Fibroblast of lung (primary cell): ENCODE measurements at regions not wholly inside any gene's neighbourhood (a gene's known extent, or its start where the extent isn't known, plus 50 kb on each side); places are given as distances from the start of the nearest gene placed in this dataset.

Experiments used
- DNase-seq, 2 donors: peaks; one replicate each; pipeline versions ENCODE4 v3.0.0 to v3.0.0-alpha.2; 2010; ENCODE audit warnings: low read depth in 2 of 2
- H2AFZ ChIP-seq: 2 replicates; pipeline ENCODE4 v1.5.1; 2012; ENCODE audit warnings: low read length, control low read depth, inconsistent platforms
- H3K27ac ChIP-seq: 2 replicates; pipeline ENCODE4 v1.5.1; 2011; ENCODE audit warnings: low read length, control low read depth; ENCODE audit not compliant: insufficient read depth
- H3K27me3 ChIP-seq: 2 replicates; pipeline ENCODE4 v1.5.1; 2011; ENCODE audit warnings: mild to moderate bottlenecking, low read length; ENCODE audit not compliant: control insufficient read depth, insufficient read depth
- H3K36me3 ChIP-seq: 2 replicates; pipeline ENCODE4 v1.5.1; 2011; ENCODE audit warnings: low read length; ENCODE audit not compliant: control insufficient read depth, insufficient read depth
- H3K4me1 ChIP-seq: 2 replicates; pipeline ENCODE4 v1.5.1; 2011; ENCODE audit warnings: low read length; ENCODE audit not compliant: control insufficient read depth, insufficient read depth; ENCODE audit errors: extremely low read depth
- H3K4me2 ChIP-seq: 2 replicates; pipeline ENCODE4 v1.5.1; 2011; ENCODE audit warnings: low read length, control low read depth; ENCODE audit not compliant: insufficient read depth; ENCODE audit errors: extremely low read depth
- H3K4me3 ChIP-seq, 4 experiments: fragments of 200-600 bp in 1 of 4; sonication (generic) in 1 of 4; replicated peaks in 1 of 4; 2 replicates each; pipeline ENCODE4 v1.5.1; 2011 to 2016; ENCODE audit warnings: low read length in 4 of 4, low read depth in 3 of 4, mild to moderate bottlenecking in 3 of 4, control low read depth in 2 of 4, inconsistent platforms in 1 of 4, mixed read lengths in 1 of 4; ENCODE audit not compliant: insufficient read depth in 1 of 4; ENCODE audit errors: control extremely low read depth in 1 of 4
- H3K79me2 ChIP-seq: 2 replicates; pipeline ENCODE4 v1.5.1; 2012; ENCODE audit warnings: mild to moderate bottlenecking, low read length, inconsistent platforms; ENCODE audit not compliant: control insufficient read depth, insufficient read depth
- H3K9ac ChIP-seq: 2 replicates; pipeline ENCODE4 v1.5.1; 2011; ENCODE audit warnings: mild to moderate bottlenecking, low read length, control low read depth; ENCODE audit not compliant: insufficient read depth
- H3K9me3 ChIP-seq: 2 replicates; pipeline ENCODE4 v1.5.1; 2012; ENCODE audit warnings: low read depth, low read length; ENCODE audit not compliant: control insufficient read depth, insufficient read depth
- H4K20me1 ChIP-seq: 2 replicates; pipeline ENCODE4 v1.5.1; 2011; ENCODE audit warnings: low read length; ENCODE audit not compliant: control insufficient read depth, insufficient read depth; ENCODE audit errors: extremely low read depth
- EZH2 ChIP-seq: IDR thresholded peaks from 2 replicates; pipeline ENCODE4 v1.5.1; 2012; ENCODE audit warnings: low read length, control low read depth, mild to moderate bottlenecking; ENCODE audit errors: missing control alignments
- TF ChIP-seq, protein P1 (sequence below), 2 donors: IDR thresholded peaks in 1 of 2; conservative IDR thresholded peaks in 1 of 2; 1 replicate in 1 of 2; 2 replicates in 1 of 2; pipeline ENCODE4 v1.5.1; 2011 to 2012; ENCODE audit warnings: low read length in 2 of 2, control low read depth in 1 of 2, inconsistent platforms in 1 of 2, low read depth in 1 of 2, mild to moderate bottlenecking in 1 of 2

DNA sequence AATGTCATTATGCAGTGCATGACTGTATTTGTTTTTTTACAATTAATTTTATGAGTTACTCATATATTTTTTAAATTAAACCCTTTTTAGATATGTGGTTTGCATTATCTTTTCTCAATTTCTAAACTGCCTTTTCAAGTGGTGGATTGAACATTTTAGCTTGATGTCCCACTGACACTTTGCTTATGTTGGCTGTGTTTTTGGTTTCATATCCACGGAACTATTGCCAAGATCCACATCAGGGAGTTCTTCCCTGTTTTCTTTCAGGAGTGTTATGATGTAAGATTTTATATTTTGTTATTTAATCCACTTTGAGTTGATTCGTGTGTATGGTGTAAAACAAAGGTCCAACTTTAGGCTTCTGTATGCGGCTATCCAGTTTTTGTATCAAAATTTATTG, 1144.9 kb upstream of the EYS start:
- H3K9me3 ChIP-seq = no peaks in the 10 kb centered on the region
- H3K27ac ChIP-seq = no peak overlapping the region
- peak; percentile 23 to 56 for DNase-seq
- no peak overlapping the region for H3K4me3 ChIP-seq
- H3K79me2 ChIP-seq = no peaks in the 10 kb centered on the region
- no peaks in the 10 kb centered on the region for H4K20me1 ChIP-seq
- no peak overlapping the region for H2AFZ ChIP-seq
- H3K27me3 ChIP-seq = no peaks in the 10 kb centered on the region
- no peak overlapping the region for H3K4me2 ChIP-seq
- H3K4me1 ChIP-seq = no peaks in the 10 kb centered on the region
- H3K36me3 ChIP-seq = no peaks in the 10 kb centered on the region
- no peak for TF ChIP-seq EZH2
- TF ChIP-seq, protein P1, sequence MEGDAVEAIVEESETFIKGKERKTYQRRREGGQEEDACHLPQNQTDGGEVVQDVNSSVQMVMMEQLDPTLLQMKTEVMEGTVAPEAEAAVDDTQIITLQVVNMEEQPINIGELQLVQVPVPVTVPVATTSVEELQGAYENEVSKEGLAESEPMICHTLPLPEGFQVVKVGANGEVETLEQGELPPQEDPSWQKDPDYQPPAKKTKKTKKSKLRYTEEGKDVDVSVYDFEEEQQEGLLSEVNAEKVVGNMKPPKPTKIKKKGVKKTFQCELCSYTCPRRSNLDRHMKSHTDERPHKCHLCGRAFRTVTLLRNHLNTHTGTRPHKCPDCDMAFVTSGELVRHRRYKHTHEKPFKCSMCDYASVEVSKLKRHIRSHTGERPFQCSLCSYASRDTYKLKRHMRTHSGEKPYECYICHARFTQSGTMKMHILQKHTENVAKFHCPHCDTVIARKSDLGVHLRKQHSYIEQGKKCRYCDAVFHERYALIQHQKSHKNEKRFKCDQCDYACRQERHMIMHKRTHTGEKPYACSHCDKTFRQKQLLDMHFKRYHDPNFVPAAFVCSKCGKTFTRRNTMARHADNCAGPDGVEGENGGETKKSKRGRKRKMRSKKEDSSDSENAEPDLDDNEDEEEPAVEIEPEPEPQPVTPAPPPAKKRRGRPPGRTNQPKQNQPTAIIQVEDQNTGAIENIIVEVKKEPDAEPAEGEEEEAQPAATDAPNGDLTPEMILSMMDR (conservative IDR thresholded peaks at IDR 0.05 in 1 of 2, IDR thresholded peaks at IDR 0.05 in 1 of 2; ENCODE audit: low read depth in 1 of 2, low read length in 2 of 2) = no peak
- no peak overlapping the region for H3K9ac ChIP-seq

DNA sequence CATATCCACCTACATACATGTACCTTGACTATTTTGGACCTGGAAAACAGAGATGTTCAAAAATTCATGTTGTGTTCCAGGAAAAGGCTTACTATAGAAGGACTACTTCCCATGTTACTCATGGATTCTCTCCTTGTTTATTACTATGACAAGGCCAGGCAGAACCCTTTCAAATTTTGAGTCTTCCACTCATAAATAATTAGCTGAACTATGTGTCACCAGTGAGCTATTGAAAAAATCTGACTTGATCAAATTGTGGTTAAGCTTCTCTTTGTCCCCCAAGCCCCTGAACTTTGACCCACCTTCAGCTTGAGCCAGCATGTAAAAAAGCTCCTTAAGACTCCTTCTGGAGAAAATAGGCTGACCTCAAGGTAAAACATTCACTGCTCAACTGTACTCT, 1142.8 kb upstream of the EYS start:
- DNase-seq = peak in 1 of 2 donors; percentile 26
- H3K4me1 ChIP-seq = no peaks in the 10 kb centered on the region
- no peak overlapping the region for H3K4me3 ChIP-seq
- H3K36me3 ChIP-seq = no peaks in the 10 kb centered on the region
- H3K79me2 ChIP-seq = no peaks in the 10 kb centered on the region
- no peak overlapping the region for H3K27ac ChIP-seq
- H4K20me1 ChIP-seq = no peaks in the 10 kb centered on the region
- TF ChIP-seq, protein P1 (conservative IDR thresholded peaks at IDR 0.05 in 1 of 2, IDR thresholded peaks at IDR 0.05 in 1 of 2; ENCODE audit: low read depth in 1 of 2, low read length in 2 of 2) = no peak
- no peak for TF ChIP-seq EZH2
- no peak overlapping the region for H2AFZ ChIP-seq
- H3K9me3 ChIP-seq = no peaks in the 10 kb centered on the region
- H3K9ac ChIP-seq = no peak overlapping the region
- H3K4me2 ChIP-seq = no peak overlapping the region
- H3K27me3 ChIP-seq = no peaks in the 10 kb centered on the region

DNA sequence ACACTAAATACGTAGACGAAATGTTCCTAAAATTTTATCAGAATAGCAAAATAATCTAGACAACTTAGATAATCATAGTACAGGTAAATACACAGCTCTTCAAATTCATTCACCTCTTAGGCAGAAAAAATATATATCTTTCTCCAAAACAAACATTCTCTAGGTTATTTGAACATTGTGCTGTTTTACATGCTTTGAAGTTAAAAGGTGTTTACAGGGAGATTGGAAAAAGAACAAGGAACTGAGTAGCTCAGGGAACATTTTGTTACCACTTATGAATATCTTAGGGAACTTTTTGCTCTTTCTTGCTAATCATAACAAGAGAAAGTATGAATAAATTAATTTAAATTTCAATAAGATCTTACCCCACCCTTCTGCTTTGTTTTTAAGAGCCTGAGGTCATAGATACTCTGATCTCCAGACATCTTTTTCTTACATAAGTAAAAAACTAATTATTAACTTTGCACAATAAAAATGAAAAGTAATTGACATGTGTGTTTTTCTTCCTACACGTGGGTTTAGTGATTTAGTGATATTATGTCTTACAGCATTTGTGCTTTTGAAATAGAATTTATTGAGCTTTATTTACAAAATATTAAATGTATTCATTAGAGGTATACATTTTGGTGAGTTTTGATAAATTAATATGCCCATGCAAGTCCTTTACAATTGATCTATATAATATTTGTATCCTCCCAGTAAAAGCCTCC, 1141.4 kb upstream of the EYS start:
- Histone ChIP-seq H3K9me3 (no peaks in the 10 kb centered on the region), H3K4me3 (no peak overlapping the region), H2AFZ (no peak overlapping the region), H3K36me3 (no peaks in the 10 kb centered on the region), H3K79me2 (no peaks in the 10 kb centered on the region), H3K27ac (no peak overlapping the region), H3K4me1 (no peaks in the 10 kb centered on the region), H3K9ac (no peak overlapping the region), H3K4me2 (no peak overlapping the region), H3K27me3 (no peaks in the 10 kb centered on the region), H4K20me1 (no peaks in the 10 kb centered on the region)
- TF ChIP-seq EZH2 = no peak
- TF ChIP-seq, protein P1 (conservative IDR thresholded peaks at IDR 0.05 in 1 of 2, IDR thresholded peaks at IDR 0.05 in 1 of 2; ENCODE audit: low read depth in 1 of 2, low read length in 2 of 2) = no peak
- DNase-seq = no peak
